ENCODE measurements at regions not wholly inside any gene's neighbourhood (a gene's known extent, or its start where the extent isn't known, plus 50 kb on each side); places are given as distances from the start of the nearest gene placed in this dataset.

GRCh38 chr5:92283521-92283920 is 900.4 kb upstream of the ARRDC3 start:
- TF ChIP-seq, protein P1, sequence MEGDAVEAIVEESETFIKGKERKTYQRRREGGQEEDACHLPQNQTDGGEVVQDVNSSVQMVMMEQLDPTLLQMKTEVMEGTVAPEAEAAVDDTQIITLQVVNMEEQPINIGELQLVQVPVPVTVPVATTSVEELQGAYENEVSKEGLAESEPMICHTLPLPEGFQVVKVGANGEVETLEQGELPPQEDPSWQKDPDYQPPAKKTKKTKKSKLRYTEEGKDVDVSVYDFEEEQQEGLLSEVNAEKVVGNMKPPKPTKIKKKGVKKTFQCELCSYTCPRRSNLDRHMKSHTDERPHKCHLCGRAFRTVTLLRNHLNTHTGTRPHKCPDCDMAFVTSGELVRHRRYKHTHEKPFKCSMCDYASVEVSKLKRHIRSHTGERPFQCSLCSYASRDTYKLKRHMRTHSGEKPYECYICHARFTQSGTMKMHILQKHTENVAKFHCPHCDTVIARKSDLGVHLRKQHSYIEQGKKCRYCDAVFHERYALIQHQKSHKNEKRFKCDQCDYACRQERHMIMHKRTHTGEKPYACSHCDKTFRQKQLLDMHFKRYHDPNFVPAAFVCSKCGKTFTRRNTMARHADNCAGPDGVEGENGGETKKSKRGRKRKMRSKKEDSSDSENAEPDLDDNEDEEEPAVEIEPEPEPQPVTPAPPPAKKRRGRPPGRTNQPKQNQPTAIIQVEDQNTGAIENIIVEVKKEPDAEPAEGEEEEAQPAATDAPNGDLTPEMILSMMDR (IDR thresholded peaks at IDR 0.05): no peak
- TF ChIP-seq ZFX (IDR thresholded peaks at IDR 0.05; ENCODE audit: borderline replicate concordance): no peak
